ENCODE measurements at regions not wholly inside any gene's neighbourhood (a gene's known extent, or its start where the extent isn't known, plus 50 kb on each side); places are given as distances from the start of the nearest gene placed in this dataset.

GRCh38 chrX:103151799-103152198, 58.9 kb upstream of the NXF3 start:
- no peak overlapping the region for H3K4me3 ChIP-seq
- no peak for TF ChIP-seq POLR2A (IDR thresholded peaks at IDR 0.05)
- TF ChIP-seq CTCF (IDR thresholded peaks at IDR 0.05): no peak
- WGBS, 4 donors: 44 to 69% (median 59%) methylated on average over 3 of the region's 3 CpGs
- H3K27me3 ChIP-seq: peaks cover 0 to 6% (median 0%) of the 10 kb centered on the region in 9 donors
- no peak overlapping the region for H3K27ac ChIP-seq
- intact Hi-C loops (cut with DNase I): loop anchor here in 1 of 10 donors (10.0 kb wide), 1 partner anchor 197 kb away; no protein-coding TSS in a partner anchor
- H3K9me3 ChIP-seq: no peaks in the 10 kb centered on the region
- H3K4me1 ChIP-seq: peaks cover 0 to 4% (median 0%) of the 10 kb centered on the region in 12 donors
- ATAC-seq (no peak), DNase-seq (no peak)
- no peaks in the 10 kb centered on the region for H3K36me3 ChIP-seq

GRCh38 chrX:103149652-103150051, 56.7 kb upstream of the NXF3 start:
- Histone ChIP-seq H3K9me3 (no peaks in the 10 kb centered on the region), H3K27me3 (peaks cover 0 to 10% (median 0%) of the 10 kb centered on the region in 9 donors), H3K4me1 (peaks cover 0 to 4% (median 0%) of the 10 kb centered on the region in 12 donors), H3K27ac (no peak overlapping the region), H3K36me3 (no peaks in the 10 kb centered on the region), H3K4me3 (no peak overlapping the region)
- ATAC-seq (no peak), DNase-seq (no peak)
- intact Hi-C loops (cut with DNase I): loop anchor here in 1 of 10 donors (10.0 kb wide), 2 partner anchors 85 to 195 kb away; partner anchors contain the start of gene BEX1
- TF ChIP-seq CTCF (IDR thresholded peaks at IDR 0.05) (no peak), POLR2A (IDR thresholded peaks at IDR 0.05) (no peak)

DNA sequence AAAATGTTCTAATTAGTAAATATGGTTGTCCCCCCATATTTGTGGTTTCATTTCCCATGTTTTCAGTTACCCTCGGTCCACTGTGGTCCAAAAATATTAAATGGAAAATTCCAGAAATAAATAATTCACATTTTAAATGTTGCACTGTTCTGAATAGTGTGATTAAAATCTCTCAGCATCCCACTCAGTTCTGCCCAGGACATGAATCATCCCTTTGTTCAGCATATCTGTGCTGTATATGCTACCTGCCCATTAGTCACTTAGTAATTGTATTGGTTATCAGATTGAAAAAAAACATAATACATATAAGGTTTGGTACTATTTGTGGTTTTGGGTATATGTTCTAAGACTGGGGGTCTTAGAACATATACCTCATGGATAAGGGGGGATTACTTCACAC, 55.1 kb upstream of the NXF3 start:
- H3K36me3 ChIP-seq: no peaks in the 10 kb centered on the region
- TF ChIP-seq CTCF (IDR thresholded peaks at IDR 0.05) (no peak), POLR2A (IDR thresholded peaks at IDR 0.05) (no peak)
- no peaks in the 10 kb centered on the region for H3K9me3 ChIP-seq
- intact Hi-C loops (cut with DNase I): loop anchor here in 1 of 10 donors (10.0 kb wide), 1 partner anchor 83 kb away; the partner anchor contains the start of gene BEX1
- DNase-seq: no peak
- no peak overlapping the region for H3K4me3 ChIP-seq
- ATAC-seq: no peak
- H3K27ac ChIP-seq: no peak overlapping the region
- H3K27me3 ChIP-seq: peaks cover 0 to 10% (median 0%) of the 10 kb centered on the region in 9 donors
- WGBS, 4 donors: 61 to 85% (median 69%) methylated on average over 1 of the region's 1 CpG
- peaks cover 0 to 4% (median 0%) of the 10 kb centered on the region in 12 donors for H3K4me1 ChIP-seq
